Loucy (cell line): ENCODE measurements at regions not wholly inside any gene's neighbourhood (a gene's known extent, or its start where the extent isn't known, plus 50 kb on each side); places are given as distances from the start of the nearest gene placed in this dataset.

ENCODE experiments used
- EZH2phosphoT487 ChIP-seq: fragments of 200-600 bp; IDR thresholded peaks from 2 replicates; pipeline ENCODE4 v1.6.1; 2018; ENCODE audit warnings: antibody characterized with exemption, mild to moderate bottlenecking, moderate library complexity, borderline replicate concordance
- TF ChIP-seq, protein P1 (sequence below): fragments of 200-600 bp; sonication (generic); conservative IDR thresholded peaks from 2 replicates; pipeline ENCODE4 v1.5.1; 2014; ENCODE audit warnings: mild to moderate bottlenecking, antibody characterized with exemption, low read length

DNA sequence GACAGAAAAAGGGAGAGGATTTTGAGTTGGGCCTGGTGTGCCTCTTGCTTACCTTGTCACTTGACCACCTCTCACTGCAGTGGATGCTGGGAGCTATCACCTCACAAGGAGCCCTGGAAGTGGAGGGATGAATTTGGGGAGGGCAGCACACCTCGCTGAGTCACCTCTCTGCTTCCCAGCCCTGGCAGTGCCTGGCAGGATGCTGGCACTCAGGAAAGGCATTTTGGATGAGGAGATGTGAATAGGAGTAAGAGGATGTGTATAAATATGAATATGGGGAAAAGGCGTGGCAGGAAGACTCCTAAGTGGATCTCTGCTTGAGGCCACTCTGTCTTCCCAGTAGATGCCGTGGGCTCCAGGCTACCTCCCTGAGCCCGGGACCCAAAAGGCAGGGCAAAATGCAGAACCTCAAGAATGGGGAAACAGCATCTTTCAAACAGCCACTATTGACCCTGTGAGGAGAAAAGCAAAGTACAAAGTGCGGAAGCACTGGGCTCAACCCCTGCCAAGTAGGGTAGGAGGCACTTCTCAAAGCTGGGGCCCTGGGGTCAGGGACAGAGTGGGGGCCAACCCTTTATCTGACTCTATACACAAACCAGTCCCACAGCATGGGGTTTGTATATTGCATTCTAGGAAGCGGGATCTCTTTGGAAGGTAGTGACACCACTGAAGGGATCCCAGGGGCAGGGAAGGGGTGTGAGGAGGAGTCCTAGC lies 164.5 kb upstream of the GLI2 start:
- TF ChIP-seq, protein P1, sequence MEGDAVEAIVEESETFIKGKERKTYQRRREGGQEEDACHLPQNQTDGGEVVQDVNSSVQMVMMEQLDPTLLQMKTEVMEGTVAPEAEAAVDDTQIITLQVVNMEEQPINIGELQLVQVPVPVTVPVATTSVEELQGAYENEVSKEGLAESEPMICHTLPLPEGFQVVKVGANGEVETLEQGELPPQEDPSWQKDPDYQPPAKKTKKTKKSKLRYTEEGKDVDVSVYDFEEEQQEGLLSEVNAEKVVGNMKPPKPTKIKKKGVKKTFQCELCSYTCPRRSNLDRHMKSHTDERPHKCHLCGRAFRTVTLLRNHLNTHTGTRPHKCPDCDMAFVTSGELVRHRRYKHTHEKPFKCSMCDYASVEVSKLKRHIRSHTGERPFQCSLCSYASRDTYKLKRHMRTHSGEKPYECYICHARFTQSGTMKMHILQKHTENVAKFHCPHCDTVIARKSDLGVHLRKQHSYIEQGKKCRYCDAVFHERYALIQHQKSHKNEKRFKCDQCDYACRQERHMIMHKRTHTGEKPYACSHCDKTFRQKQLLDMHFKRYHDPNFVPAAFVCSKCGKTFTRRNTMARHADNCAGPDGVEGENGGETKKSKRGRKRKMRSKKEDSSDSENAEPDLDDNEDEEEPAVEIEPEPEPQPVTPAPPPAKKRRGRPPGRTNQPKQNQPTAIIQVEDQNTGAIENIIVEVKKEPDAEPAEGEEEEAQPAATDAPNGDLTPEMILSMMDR: no peak
- no peak for TF ChIP-seq EZH2phosphoT487
